H9 (cell line): ENCODE measurements at regions not wholly inside any gene's neighbourhood (a gene's known extent, or its start where the extent isn't known, plus 50 kb on each side); places are given as distances from the start of the nearest gene placed in this dataset.
"Not testable (repeated sequence)": the region's sequence is repeated elsewhere in the genome, so short reads cannot be mapped to it uniquely, and the experiment has no call there.

Source experiments
- DNase-seq: peaks from one replicate; pipeline ENCODE4 v3.0.0-alpha.2; 2017
- H2AFZ ChIP-seq: one replicate; pipeline ENCODE4 v1.6.1; 2013; ENCODE audit warnings: mild to moderate bottlenecking, low read length, control low read depth, moderate library complexity
- H2AK5ac ChIP-seq: 2 replicates; pipeline ENCODE4 v1.6.1; 2013; ENCODE audit warnings: low read length, control low read depth, mixed read lengths; ENCODE audit not compliant: insufficient read length
- H2BK120ac ChIP-seq: one replicate; pipeline ENCODE4 v1.6.1; 2013; ENCODE audit warnings: low read depth, mild to moderate bottlenecking, low read length, control low read depth, inconsistent platforms; ENCODE audit not compliant: poor library complexity, severe bottlenecking
- H2BK12ac ChIP-seq: 2 replicates; pipeline ENCODE4 v1.6.1; 2013; ENCODE audit warnings: low read length, control low read depth, mixed read lengths, low read depth; ENCODE audit not compliant: insufficient read length
- H2BK15ac ChIP-seq: 2 replicates; pipeline ENCODE4 v1.6.1; 2013; ENCODE audit warnings: low read depth, low read length, control low read depth
- H2BK20ac ChIP-seq: one replicate; pipeline ENCODE4 v1.6.1; 2013; ENCODE audit warnings: low read depth, mild to moderate bottlenecking, low read length, control low read depth, inconsistent platforms; ENCODE audit not compliant: poor library complexity, severe bottlenecking
- H2BK5ac ChIP-seq: 2 replicates; pipeline ENCODE4 v1.6.1; 2013; ENCODE audit warnings: low read length, control low read depth, mixed read lengths; ENCODE audit not compliant: insufficient read length
- H3K14ac ChIP-seq: 2 replicates; pipeline ENCODE4 v1.6.1; 2013; ENCODE audit warnings: low read length, control low read depth; ENCODE audit not compliant: insufficient read depth
- H3K18ac ChIP-seq: 2 replicates; pipeline ENCODE4 v1.6.1; 2013; ENCODE audit warnings: low read depth, mild to moderate bottlenecking, mixed read lengths, low read length, control low read depth; ENCODE audit not compliant: insufficient read length
- H3K23ac ChIP-seq: 2 replicates; pipeline ENCODE4 v1.6.1; 2013; ENCODE audit warnings: low read length, control low read depth, mixed read lengths, low read depth; ENCODE audit not compliant: insufficient read length
- H3K23me2 ChIP-seq: 2 replicates; pipeline ENCODE4 v1.6.1; 2013; ENCODE audit warnings: low read depth, mild to moderate bottlenecking, mixed read lengths, low read length, control low read depth; ENCODE audit not compliant: insufficient read length, poor library complexity, severe bottlenecking
- H3K27ac ChIP-seq: 2 replicates; pipeline ENCODE4 v1.5.1; 2013; ENCODE audit warnings: low read length, control low read depth, mixed read lengths, low read depth; ENCODE audit not compliant: insufficient read length
- H3K27me3 ChIP-seq: 2 replicates; pipeline ENCODE4 v1.6.1; 2013; ENCODE audit warnings: low read length, control low read depth, inconsistent platforms; ENCODE audit not compliant: insufficient read depth
- H3K4ac ChIP-seq: 2 replicates; pipeline ENCODE4 v1.6.1; 2013; ENCODE audit warnings: low read depth, mild to moderate bottlenecking, control low read depth, inconsistent platforms, low read length, moderate library complexity
- H3K4me1 ChIP-seq: 2 replicates; pipeline ENCODE4 v1.6.1; 2013; ENCODE audit warnings: low read length, control low read depth, inconsistent platforms; ENCODE audit not compliant: insufficient read depth
- H3K4me2 ChIP-seq: 2 replicates; pipeline ENCODE4 v1.6.1; 2013; ENCODE audit warnings: low read length, control low read depth, mixed read lengths; ENCODE audit not compliant: insufficient read length, insufficient read depth
- H3K56ac ChIP-seq: 2 replicates; pipeline ENCODE4 v1.6.1; 2013; ENCODE audit warnings: low read depth, mild to moderate bottlenecking, mixed read lengths, low read length, control low read depth; ENCODE audit not compliant: insufficient read length
- H3K79me1 ChIP-seq: 2 replicates; pipeline ENCODE4 v1.6.1; 2013; ENCODE audit warnings: low read depth, mild to moderate bottlenecking, moderate library complexity, low read length, control low read depth, inconsistent platforms; ENCODE audit not compliant: insufficient read depth, poor library complexity, severe bottlenecking
- H3K79me2 ChIP-seq: 2 replicates; pipeline ENCODE4 v1.6.1; 2013; ENCODE audit warnings: low read length, control low read depth, inconsistent platforms; ENCODE audit not compliant: insufficient read depth
- H3K9ac ChIP-seq: 2 replicates; pipeline ENCODE4 v1.6.1; 2013; ENCODE audit warnings: low read length, control low read depth, mixed read lengths; ENCODE audit not compliant: insufficient read length; ENCODE audit errors: extremely low read depth
- H3K9me3 ChIP-seq: one replicate; pipeline ENCODE4 v1.6.1; 2013; ENCODE audit warnings: low read depth, low read length, inconsistent platforms; ENCODE audit not compliant: control insufficient read depth
- H3T11ph ChIP-seq: one replicate; pipeline ENCODE4 v1.6.1; 2013; ENCODE audit warnings: mild to moderate bottlenecking, low read length, control low read depth, inconsistent platforms
- H4K20me1 ChIP-seq: one replicate; pipeline ENCODE4 v1.6.1; 2013; ENCODE audit not compliant: control insufficient read depth, insufficient read length, insufficient read depth
- H4K5ac ChIP-seq: 2 replicates; pipeline ENCODE4 v1.6.1; 2013; ENCODE audit warnings: low read depth, mild to moderate bottlenecking, mixed read lengths, low read length, control low read depth; ENCODE audit not compliant: insufficient read length
- H4K8ac ChIP-seq: replicated peaks from 2 replicates; pipeline ENCODE4 v1.6.1; 2013; ENCODE audit warnings: low read length, control low read depth, mixed read lengths, low read depth; ENCODE audit not compliant: insufficient read length
- H4K91ac ChIP-seq: 2 replicates; pipeline ENCODE4 v1.6.1; 2013; ENCODE audit warnings: low read depth, mild to moderate bottlenecking, moderate library complexity, mixed read lengths, low read length, control low read depth; ENCODE audit not compliant: insufficient read length
- H3K27ac Mint-ChIP-seq, 3 experiments: 2 replicates in 2 of 3; 3 replicates in 1 of 3; pipeline ENCODE4 v1.8.0; 2020 to 2021; ENCODE audit warnings: mixed read lengths in 3 of 3, mild to moderate bottlenecking in 1 of 3, moderate library complexity in 1 of 3
- H3K27me3 Mint-ChIP-seq: 2 replicates; pipeline ENCODE4 v1.8.0; 2021; ENCODE audit warnings: low read depth, mild to moderate bottlenecking, moderate library complexity, mixed read lengths
- H3K36me3 Mint-ChIP-seq, 3 experiments: 2 replicates in 2 of 3; 3 replicates in 1 of 3; pipeline ENCODE4 v1.8.0; 2020 to 2021; ENCODE audit warnings: low read depth in 3 of 3, mixed read lengths in 3 of 3; ENCODE audit not compliant: insufficient read depth in 1 of 3
- H3K4me1 Mint-ChIP-seq, 2 experiments: 2 replicates each; pipeline ENCODE4 v1.8.0; 2020; ENCODE audit warnings: mixed read lengths in 2 of 2
- H3K4me3 Mint-ChIP-seq, 2 experiments: 2 replicates in 1 of 2; 3 replicates in 1 of 2; pipeline ENCODE4 v1.8.0; 2020 to 2021; ENCODE audit warnings: mild to moderate bottlenecking in 2 of 2, mixed read lengths in 2 of 2, moderate library complexity in 1 of 2
- H3K9me3 Mint-ChIP-seq, 2 experiments: 2 replicates in 1 of 2; 3 replicates in 1 of 2; pipeline ENCODE4 v1.8.0; 2020; ENCODE audit warnings: mild to moderate bottlenecking in 2 of 2, mixed read lengths in 2 of 2, moderate library complexity in 1 of 2
- WGBS: extraction: QIAGEN DNeasy Blood & Tissue Kit; methylation state at CpG from one replicate; pipeline ENCODE4 v1.1.7; 2013; ENCODE audit warnings: missing lambda C conversion rate, low lambda C conversion rate, mixed read lengths; ENCODE audit not compliant: insufficient read length; ENCODE audit errors: extremely low coverage; 5-methylcytosine and 5-hydroxymethylcytosine counted together

- H3K36me3 Mint-ChIP-seq, H2BK120ac ChIP-seq, H3K4ac ChIP-seq, H3K79me1 ChIP-seq, H2BK5ac ChIP-seq, H3K18ac ChIP-seq, H3K4me2 ChIP-seq, H3K27ac ChIP-seq, H2BK15ac ChIP-seq, H4K5ac ChIP-seq, H3T11ph ChIP-seq, DNase-seq, H3K79me2 ChIP-seq, H2AK5ac ChIP-seq, H3K9me3 ChIP-seq, H2BK12ac ChIP-seq, H4K20me1 ChIP-seq, H3K9me3 Mint-ChIP-seq, H2BK20ac ChIP-seq, H3K23ac ChIP-seq, H2AFZ ChIP-seq, H3K27me3 ChIP-seq, H3K27me3 Mint-ChIP-seq, H3K56ac ChIP-seq, H3K27ac Mint-ChIP-seq, H4K91ac ChIP-seq, H3K9ac ChIP-seq, H4K8ac ChIP-seq, H3K4me1 ChIP-seq, H3K4me3 Mint-ChIP-seq, H3K23me2 ChIP-seq, H3K14ac ChIP-seq: not testable (repeated sequence)
- H3K4me1 Mint-ChIP-seq, result peaks cover 20 to 27% of the 10 kb centered on the region in 2 experiments
- WGBS, result no CpG with 5 or more reads among the region's 3 CpGs
These were observed 150.4 kb upstream of the ALDH3B2 start for GRCh38 chr11:67824861-67825260.
